Amygdala (tissue), 56 donors: ENCODE measurements at regions not wholly inside any gene's neighbourhood (a gene's known extent, or its start where the extent isn't known, plus 50 kb on each side); places are given as distances from the start of the nearest gene placed in this dataset.
"Not testable (repeated sequence)": the region's sequence is repeated elsewhere in the genome, so short reads cannot be mapped to it uniquely, and the experiment has no call there.

Experiments
- DNase-seq, 56 donors: peaks; one replicate each; lab custom pipeline; 2025; lab: John Stamatoyannopoulos, UW

GRCh38 chr1:94362466-94363058 lies 55.6 kb upstream of the ABCD3 start:
- no peak for DNase-seq

GRCh38 chr1:94358630-94359599 lies 59.3 kb upstream of the ABCD3 start:
- no peak for DNase-seq

- no peak for DNase-seq
Observed at GRCh38 chr1:94357661-94358060, 60.5 kb upstream of the ABCD3 start.

- DNase-seq = no peak
Observed at GRCh38 chr1:94355485-94355980, 62.7 kb upstream of the ABCD3 start.

GRCh38 chr1:94351481-94351880 lies 66.7 kb upstream of the ABCD3 start:
- DNase-seq = no peak

- no peak for DNase-seq
Observed at GRCh38 chr1:94350350-94350924, 67.8 kb upstream of the ABCD3 start.

- no peak for DNase-seq
Observed at GRCh38 chr1:94349853-94350252, 68.3 kb upstream of the ABCD3 start.

GRCh38 chr1:94348386-94348785 lies 69.8 kb upstream of the ABCD3 start:
- not testable (repeated sequence) for DNase-seq

- no peak for DNase-seq
Observed at GRCh38 chr1:94345148-94345721, 73.0 kb upstream of the ABCD3 start.

GRCh38 chr1:94342416-94342815 lies 75.8 kb upstream of the ABCD3 start:
- DNase-seq = no peak

- DNase-seq = peak in 2 of 56 donors; percentile 1 to 20
Observed at GRCh38 chr1:94339206-94339927, 78.8 kb upstream of the ABCD3 start.

GRCh38 chr1:94336991-94337390 lies 81.2 kb upstream of the ABCD3 start:
- no peak for DNase-seq

- peak in 44 of 56 donors; percentile 3 to 87 (median 38) for DNase-seq
Observed at GRCh38 chr1:94335950-94336349, 82.2 kb upstream of the ABCD3 start.

- DNase-seq = no peak
Observed at GRCh38 chr1:94335447-94335846, 82.7 kb upstream of the ABCD3 start.

- DNase-seq = no peak
Observed at GRCh38 chr1:94334764-94335163, 83.4 kb upstream of the ABCD3 start.

- no peak for DNase-seq
Observed at GRCh38 chr1:94332952-94333351, 85.2 kb upstream of the ABCD3 start.

GRCh38 chr1:94332516-94332915 lies 85.7 kb upstream of the ABCD3 start:
- DNase-seq = no peak

GRCh38 chr1:94329986-94330385 lies 88.2 kb upstream of the ABCD3 start:
- DNase-seq = no peak

GRCh38 chr1:94329276-94329675 lies 88.9 kb upstream of the ABCD3 start:
- no peak for DNase-seq

GRCh38 chr1:94327001-94327690 lies 89.8 kb upstream of the ARHGAP29 start:
- DNase-seq = peak in 1 of 56 donors; percentile 19
